ENCODE measurements at regions not wholly inside any gene's neighbourhood (a gene's known extent, or its start where the extent isn't known, plus 50 kb on each side); places are given as distances from the start of the nearest gene placed in this dataset.

DNA sequence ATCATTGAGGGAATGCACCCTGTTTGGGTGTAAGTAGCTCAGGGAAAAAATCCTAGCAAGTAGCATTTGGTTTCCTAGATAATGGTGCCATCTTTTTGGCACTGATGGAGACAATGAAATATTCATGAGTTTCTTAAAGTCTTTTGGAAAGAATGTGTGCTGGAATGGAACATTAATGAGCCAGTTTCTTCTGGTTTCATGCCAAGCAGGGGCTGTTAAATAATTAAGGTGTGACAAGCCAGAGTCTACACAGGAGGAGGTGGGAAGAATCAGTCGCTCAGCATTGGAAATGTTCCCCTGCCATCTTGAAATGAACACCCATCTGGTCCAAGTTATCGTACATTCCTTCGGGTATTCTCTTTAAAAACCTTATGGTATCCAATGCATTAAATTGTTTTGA lies 457.3 kb downstream of the RIT2 start:
- no peak for TF ChIP-seq LEF1 (IDR thresholded peaks at IDR 0.05)
- TF ChIP-seq, protein P1, sequence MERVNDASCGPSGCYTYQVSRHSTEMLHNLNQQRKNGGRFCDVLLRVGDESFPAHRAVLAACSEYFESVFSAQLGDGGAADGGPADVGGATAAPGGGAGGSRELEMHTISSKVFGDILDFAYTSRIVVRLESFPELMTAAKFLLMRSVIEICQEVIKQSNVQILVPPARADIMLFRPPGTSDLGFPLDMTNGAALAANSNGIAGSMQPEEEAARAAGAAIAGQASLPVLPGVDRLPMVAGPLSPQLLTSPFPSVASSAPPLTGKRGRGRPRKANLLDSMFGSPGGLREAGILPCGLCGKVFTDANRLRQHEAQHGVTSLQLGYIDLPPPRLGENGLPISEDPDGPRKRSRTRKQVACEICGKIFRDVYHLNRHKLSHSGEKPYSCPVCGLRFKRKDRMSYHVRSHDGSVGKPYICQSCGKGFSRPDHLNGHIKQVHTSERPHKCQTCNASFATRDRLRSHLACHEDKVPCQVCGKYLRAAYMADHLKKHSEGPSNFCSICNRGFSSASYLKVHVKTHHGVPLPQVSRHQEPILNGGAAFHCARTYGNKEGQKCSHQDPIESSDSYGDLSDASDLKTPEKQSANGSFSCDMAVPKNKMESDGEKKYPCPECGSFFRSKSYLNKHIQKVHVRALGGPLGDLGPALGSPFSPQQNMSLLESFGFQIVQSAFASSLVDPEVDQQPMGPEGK (CRISPR knock-in tag; IDR thresholded peaks at IDR 0.05; ENCODE audit: borderline replicate concordance) = no peak
- TF ChIP-seq, protein P2, sequence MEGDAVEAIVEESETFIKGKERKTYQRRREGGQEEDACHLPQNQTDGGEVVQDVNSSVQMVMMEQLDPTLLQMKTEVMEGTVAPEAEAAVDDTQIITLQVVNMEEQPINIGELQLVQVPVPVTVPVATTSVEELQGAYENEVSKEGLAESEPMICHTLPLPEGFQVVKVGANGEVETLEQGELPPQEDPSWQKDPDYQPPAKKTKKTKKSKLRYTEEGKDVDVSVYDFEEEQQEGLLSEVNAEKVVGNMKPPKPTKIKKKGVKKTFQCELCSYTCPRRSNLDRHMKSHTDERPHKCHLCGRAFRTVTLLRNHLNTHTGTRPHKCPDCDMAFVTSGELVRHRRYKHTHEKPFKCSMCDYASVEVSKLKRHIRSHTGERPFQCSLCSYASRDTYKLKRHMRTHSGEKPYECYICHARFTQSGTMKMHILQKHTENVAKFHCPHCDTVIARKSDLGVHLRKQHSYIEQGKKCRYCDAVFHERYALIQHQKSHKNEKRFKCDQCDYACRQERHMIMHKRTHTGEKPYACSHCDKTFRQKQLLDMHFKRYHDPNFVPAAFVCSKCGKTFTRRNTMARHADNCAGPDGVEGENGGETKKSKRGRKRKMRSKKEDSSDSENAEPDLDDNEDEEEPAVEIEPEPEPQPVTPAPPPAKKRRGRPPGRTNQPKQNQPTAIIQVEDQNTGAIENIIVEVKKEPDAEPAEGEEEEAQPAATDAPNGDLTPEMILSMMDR (IDR thresholded peaks at IDR 0.05 in 2 of 3, conservative IDR thresholded peaks at IDR 0.05 in 1 of 3; ENCODE audit: insufficient read depth in 2 of 3, low read depth in 1 of 3, low read length in 3 of 3) = no peak
- TF ChIP-seq SRSF1 (IDR thresholded peaks at IDR 0.05; ENCODE audit: low read depth, low read length) = no peak
- TF ChIP-seq ZNF785 (CRISPR knock-in tag; IDR thresholded peaks at IDR 0.05) = no peak
- TF ChIP-seq YY1 (IDR thresholded peaks at IDR 0.05; ENCODE audit: borderline replicate concordance in 1 of 3, control insufficient read depth in 1 of 3, extremely low read depth in 1 of 3, insufficient read depth in 3 of 3, insufficient read length in 1 of 3, insufficient replicate concordance in 2 of 3, low read depth in 1 of 3, low read length in 2 of 3) = no peak
- TF ChIP-seq ZNF408 (CRISPR knock-in tag; IDR thresholded peaks at IDR 0.05; ENCODE audit: low read depth) = no peak
- TF ChIP-seq, protein P3, sequence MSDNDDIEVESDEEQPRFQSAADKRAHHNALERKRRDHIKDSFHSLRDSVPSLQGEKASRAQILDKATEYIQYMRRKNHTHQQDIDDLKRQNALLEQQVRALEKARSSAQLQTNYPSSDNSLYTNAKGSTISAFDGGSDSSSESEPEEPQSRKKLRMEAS (CRISPR knock-in tag; IDR thresholded peaks at IDR 0.05) = no peak
- TF ChIP-seq MAFG (tag; conservative IDR thresholded peaks at IDR 0.05) = no peak
- TF ChIP-seq SAFB2 (IDR thresholded peaks at IDR 0.05; ENCODE audit: borderline replicate concordance, low read depth, low read length, severe bottlenecking) = no peak
- TF ChIP-seq, protein P4, sequence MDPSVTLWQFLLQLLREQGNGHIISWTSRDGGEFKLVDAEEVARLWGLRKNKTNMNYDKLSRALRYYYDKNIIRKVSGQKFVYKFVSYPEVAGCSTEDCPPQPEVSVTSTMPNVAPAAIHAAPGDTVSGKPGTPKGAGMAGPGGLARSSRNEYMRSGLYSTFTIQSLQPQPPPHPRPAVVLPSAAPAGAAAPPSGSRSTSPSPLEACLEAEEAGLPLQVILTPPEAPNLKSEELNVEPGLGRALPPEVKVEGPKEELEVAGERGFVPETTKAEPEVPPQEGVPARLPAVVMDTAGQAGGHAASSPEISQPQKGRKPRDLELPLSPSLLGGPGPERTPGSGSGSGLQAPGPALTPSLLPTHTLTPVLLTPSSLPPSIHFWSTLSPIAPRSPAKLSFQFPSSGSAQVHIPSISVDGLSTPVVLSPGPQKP (CRISPR knock-in tag; IDR thresholded peaks at IDR 0.05) = no peak
- TF ChIP-seq EZH2 (IDR thresholded peaks at IDR 0.05; ENCODE audit: borderline replicate concordance, low read depth, low read length) = no peak
- TF ChIP-seq, protein P5, sequence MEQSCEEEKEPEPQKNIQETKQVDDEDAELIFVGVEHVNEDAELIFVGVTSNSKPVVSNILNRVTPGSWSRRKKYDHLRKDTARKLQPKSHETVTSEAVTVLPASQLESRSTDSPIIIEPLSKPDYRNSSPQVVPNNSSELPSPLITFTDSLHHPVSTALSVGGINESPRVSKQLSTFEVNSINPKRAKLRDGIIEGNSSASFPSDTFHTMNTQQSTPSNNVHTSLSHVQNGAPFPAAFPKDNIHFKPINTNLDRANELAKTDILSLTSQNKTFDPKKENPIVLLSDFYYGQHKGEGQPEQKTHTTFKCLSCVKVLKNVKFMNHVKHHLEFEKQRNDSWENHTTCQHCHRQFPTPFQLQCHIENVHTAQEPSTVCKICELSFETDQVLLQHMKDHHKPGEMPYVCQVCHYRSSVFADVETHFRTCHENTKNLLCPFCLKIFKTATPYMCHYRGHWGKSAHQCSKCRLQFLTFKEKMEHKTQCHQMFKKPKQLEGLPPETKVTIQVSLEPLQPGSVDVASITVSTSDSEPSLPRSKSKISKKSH (CRISPR knock-in tag; IDR thresholded peaks at IDR 0.05) = no peak
- TF ChIP-seq, protein P6, sequence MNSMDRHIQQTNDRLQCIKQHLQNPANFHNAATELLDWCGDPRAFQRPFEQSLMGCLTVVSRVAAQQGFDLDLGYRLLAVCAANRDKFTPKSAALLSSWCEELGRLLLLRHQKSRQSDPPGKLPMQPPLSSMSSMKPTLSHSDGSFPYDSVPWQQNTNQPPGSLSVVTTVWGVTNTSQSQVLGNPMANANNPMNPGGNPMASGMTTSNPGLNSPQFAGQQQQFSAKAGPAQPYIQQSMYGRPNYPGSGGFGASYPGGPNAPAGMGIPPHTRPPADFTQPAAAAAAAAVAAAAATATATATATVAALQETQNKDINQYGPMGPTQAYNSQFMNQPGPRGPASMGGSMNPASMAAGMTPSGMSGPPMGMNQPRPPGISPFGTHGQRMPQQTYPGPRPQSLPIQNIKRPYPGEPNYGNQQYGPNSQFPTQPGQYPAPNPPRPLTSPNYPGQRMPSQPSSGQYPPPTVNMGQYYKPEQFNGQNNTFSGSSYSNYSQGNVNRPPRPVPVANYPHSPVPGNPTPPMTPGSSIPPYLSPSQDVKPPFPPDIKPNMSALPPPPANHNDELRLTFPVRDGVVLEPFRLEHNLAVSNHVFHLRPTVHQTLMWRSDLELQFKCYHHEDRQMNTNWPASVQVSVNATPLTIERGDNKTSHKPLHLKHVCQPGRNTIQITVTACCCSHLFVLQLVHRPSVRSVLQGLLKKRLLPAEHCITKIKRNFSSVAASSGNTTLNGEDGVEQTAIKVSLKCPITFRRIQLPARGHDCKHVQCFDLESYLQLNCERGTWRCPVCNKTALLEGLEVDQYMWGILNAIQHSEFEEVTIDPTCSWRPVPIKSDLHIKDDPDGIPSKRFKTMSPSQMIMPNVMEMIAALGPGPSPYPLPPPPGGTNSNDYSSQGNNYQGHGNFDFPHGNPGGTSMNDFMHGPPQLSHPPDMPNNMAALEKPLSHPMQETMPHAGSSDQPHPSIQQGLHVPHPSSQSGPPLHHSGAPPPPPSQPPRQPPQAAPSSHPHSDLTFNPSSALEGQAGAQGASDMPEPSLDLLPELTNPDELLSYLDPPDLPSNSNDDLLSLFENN (IDR thresholded peaks at IDR 0.05; ENCODE audit: low read depth in 2 of 2, low read length in 2 of 2) = no peak
